Adrenal gland (tissue), 5 donors: ENCODE measurements at regions not wholly inside any gene's neighbourhood (a gene's known extent, or its start where the extent isn't known, plus 50 kb on each side); places are given as distances from the start of the nearest gene placed in this dataset.

ENCODE experiments used
- CTCF ChIP-seq, 6 experiments: fragments of 450-650 bp in 4 of 6; fragments of 200-600 bp in 2 of 6; sonication (generic) in 1 of 6; IDR thresholded peaks; 1 replicate in 5 of 6; 2 replicates in 1 of 6; pipeline versions ENCODE4 v1.5.1 to v1.8.0; 2016 to 2021; ENCODE audit warnings: antibody characterized with exemption in 6 of 6, mild to moderate bottlenecking in 2 of 6, moderate library complexity in 1 of 6
- POLR2A ChIP-seq, 2 donors: fragments of 450-650 bp; IDR thresholded peaks; one replicate each; pipeline ENCODE4 v1.6.1; 2017; ENCODE audit warnings: antibody characterized with exemption in 2 of 2, mild to moderate bottlenecking in 2 of 2, moderate library complexity in 1 of 2
- donor health status: DM: no; HTN: no; CAD: no.

GRCh38 chr5:155295111-155295510 is 281.6 kb downstream of the KIF4B start:
- TF ChIP-seq POLR2A (IDR thresholded peaks at IDR 0.05) (no peak), CTCF (IDR thresholded peaks at IDR 0.05) (no peak)
